AG09319 (cell line): ENCODE measurements at regions not wholly inside any gene's neighbourhood (a gene's known extent, or its start where the extent isn't known, plus 50 kb on each side); places are given as distances from the start of the nearest gene placed in this dataset.

Source experiments
- DNase-seq: peaks from one replicate; pipeline ENCODE4 v3.0.0-alpha.2; 2010; ENCODE audit warnings: low read depth; ENCODE audit errors: extremely low read depth
- CTCF ChIP-seq: IDR thresholded peaks from 2 replicates; pipeline ENCODE4 v1.5.1; 2011; ENCODE audit warnings: low read depth, mild to moderate bottlenecking, inconsistent platforms, low read length, moderate library complexity

GRCh38 chr4:111601671-111602070 is 543.6 kb upstream of the FAM241A start:
- DNase-seq, result no peak
- no peak for TF ChIP-seq CTCF

- peak; percentile 43 for TF ChIP-seq CTCF
- DNase-seq, result peak; percentile 7
Measured at GRCh38 chr4:111602848-111603247, 542.4 kb upstream of the FAM241A start.

GRCh38 chr4:111605111-111605510 is 540.1 kb upstream of the FAM241A start:
- no peak for DNase-seq
- TF ChIP-seq CTCF, result no peak

GRCh38 chr4:111610681-111611080 is 534.6 kb upstream of the FAM241A start:
- no peak for DNase-seq
- TF ChIP-seq CTCF, result no peak

GRCh38 chr4:111618908-111619307 is 526.3 kb upstream of the FAM241A start:
- no peak for DNase-seq
- TF ChIP-seq CTCF, result no peak

- DNase-seq, result no peak
Measured at GRCh38 chr4:111628437-111628836, 516.8 kb upstream of the FAM241A start.

GRCh38 chr4:111630705-111631104 is 514.5 kb upstream of the FAM241A start:
- peak; percentile 38 for TF ChIP-seq CTCF
- DNase-seq, result no peak

More at GRCh38 chr4:111628437-111628836, 516.8 kb upstream of the FAM241A start:
- no peak for TF ChIP-seq CTCF
